ENCODE measurements at regions not wholly inside any gene's neighbourhood (a gene's known extent, or its start where the extent isn't known, plus 50 kb on each side); places are given as distances from the start of the nearest gene placed in this dataset.
A peak's percentile ranks its signal among the peaks of the same experiment; 100 is the strongest.

DNA sequence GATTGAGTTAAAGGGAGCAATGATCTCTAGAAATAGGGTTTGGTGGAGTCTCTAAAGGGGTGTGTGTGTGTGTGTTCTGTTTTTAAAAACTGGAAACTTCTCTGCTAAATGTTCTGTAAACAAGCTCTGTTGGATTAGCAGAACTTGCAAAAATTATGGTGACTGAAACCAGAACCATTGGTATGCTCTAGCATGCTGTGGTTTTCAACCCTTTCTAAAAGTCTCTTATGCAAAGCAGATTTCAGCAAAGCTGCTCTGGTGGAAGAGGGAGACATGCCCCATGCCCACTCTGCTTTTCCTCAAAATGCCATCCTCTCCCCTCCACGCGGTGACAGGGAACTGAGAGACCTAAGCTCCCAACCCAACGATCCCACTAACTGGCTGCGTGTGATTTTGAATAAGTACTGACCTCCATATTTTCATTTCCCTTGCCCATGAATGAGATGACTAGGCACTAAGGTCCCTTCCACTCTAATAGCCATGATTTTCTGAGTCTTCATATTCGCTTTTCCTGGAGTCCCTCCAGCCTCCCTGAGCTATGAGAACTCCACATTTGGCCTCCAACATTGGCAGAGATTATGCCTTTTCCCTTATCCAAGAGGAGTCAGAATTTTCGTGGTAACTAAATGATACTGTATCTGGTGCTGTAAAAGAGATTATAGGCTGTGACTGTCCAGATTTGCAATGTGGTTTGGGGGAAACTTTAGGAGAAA lies 117.3 kb upstream of the PALS2 start:
- no peaks in the 10 kb centered on the region for H3K27me3 ChIP-seq (replicated peaks; ENCODE audit: control insufficient read depth, insufficient read depth, low read length)
- no peaks in the 10 kb centered on the region for H3K36me3 ChIP-seq (ENCODE audit: control insufficient read depth, insufficient read depth, low read length)
- no peak overlapping the region for H3K4me3 ChIP-seq (replicated peaks; ENCODE audit: low read depth, low read length)
- TF ChIP-seq, protein P1, sequence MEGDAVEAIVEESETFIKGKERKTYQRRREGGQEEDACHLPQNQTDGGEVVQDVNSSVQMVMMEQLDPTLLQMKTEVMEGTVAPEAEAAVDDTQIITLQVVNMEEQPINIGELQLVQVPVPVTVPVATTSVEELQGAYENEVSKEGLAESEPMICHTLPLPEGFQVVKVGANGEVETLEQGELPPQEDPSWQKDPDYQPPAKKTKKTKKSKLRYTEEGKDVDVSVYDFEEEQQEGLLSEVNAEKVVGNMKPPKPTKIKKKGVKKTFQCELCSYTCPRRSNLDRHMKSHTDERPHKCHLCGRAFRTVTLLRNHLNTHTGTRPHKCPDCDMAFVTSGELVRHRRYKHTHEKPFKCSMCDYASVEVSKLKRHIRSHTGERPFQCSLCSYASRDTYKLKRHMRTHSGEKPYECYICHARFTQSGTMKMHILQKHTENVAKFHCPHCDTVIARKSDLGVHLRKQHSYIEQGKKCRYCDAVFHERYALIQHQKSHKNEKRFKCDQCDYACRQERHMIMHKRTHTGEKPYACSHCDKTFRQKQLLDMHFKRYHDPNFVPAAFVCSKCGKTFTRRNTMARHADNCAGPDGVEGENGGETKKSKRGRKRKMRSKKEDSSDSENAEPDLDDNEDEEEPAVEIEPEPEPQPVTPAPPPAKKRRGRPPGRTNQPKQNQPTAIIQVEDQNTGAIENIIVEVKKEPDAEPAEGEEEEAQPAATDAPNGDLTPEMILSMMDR (IDR thresholded peaks at IDR 0.05; ENCODE audit: insufficient read depth, low read length, poor library complexity, severe bottlenecking) = no peak
- DNase-seq (ENCODE audit: extremely low read depth, insufficient read length) = peak; percentile 21

DNA sequence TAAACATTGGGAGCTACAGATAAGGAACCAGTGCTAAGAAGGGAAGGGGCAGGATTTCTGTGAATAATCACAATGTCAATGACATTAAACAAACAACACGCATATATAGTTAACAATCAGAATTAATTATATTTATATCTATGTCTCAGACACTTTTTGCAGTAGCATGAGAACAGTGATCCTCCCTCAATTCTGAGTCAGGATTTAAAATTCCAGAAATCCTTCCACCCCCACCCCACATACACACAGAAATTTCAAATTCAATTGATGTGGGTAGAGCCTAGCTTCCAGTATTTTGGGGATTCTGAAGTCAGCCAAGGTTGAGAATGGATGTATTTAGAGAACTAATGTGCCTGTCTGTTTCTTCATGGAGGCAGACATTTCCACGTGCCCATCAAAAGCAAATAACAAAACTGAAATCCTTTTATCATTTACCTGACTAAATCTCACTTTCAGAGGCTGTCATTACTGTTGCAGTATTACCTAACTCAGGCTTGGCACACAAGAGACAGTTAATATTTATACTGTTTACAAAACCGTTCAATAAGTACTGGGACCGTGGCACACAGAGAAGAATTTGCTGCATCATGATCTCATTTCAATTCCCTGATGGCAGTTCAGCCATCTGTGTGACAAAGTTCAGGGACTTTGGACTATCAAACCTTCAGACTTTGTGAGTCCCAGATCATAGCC lies 116.6 kb upstream of the PALS2 start:
- DNase-seq (ENCODE audit: extremely low read depth, insufficient read length) = no peak
- H3K27me3 ChIP-seq (replicated peaks; ENCODE audit: control insufficient read depth, insufficient read depth, low read length) = no peaks in the 10 kb centered on the region

DNA sequence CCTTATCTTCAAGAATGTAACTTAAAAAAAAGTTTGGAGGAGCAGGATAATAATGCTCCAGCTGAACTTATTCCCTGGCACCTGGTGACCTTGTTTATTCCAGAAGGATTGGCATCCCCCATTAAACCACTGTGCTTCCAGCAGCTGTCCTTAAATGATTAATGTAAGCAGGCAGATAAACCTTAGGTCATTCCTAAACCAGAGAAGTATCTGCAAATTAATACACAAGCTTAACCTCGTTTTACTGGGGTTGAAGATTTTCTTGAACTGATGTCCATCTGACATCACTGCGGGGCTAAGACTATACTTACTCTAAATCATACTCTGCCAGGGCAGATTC lies 116.1 kb upstream of the PALS2 start:
- H3K27me3 ChIP-seq (replicated peaks; ENCODE audit: control insufficient read depth, insufficient read depth, low read length) = no peaks in the 10 kb centered on the region
- no peak overlapping the region for H3K4me3 ChIP-seq (replicated peaks; ENCODE audit: low read depth, low read length)
- TF ChIP-seq, protein P1 (IDR thresholded peaks at IDR 0.05; ENCODE audit: insufficient read depth, low read length, poor library complexity, severe bottlenecking) = no peak
- no peaks in the 10 kb centered on the region for H3K36me3 ChIP-seq (ENCODE audit: control insufficient read depth, insufficient read depth, low read length)
- no peak for DNase-seq (ENCODE audit: extremely low read depth, insufficient read length)

More for the DNA sequence above, 116.6 kb upstream of the PALS2 start:
- H3K36me3 ChIP-seq (ENCODE audit: control insufficient read depth, insufficient read depth, low read length) = no peaks in the 10 kb centered on the region
- TF ChIP-seq, protein P1 (IDR thresholded peaks at IDR 0.05; ENCODE audit: insufficient read depth, low read length, poor library complexity, severe bottlenecking) = no peak
- no peak overlapping the region for H3K4me3 ChIP-seq (replicated peaks; ENCODE audit: low read depth, low read length)

DNA sequence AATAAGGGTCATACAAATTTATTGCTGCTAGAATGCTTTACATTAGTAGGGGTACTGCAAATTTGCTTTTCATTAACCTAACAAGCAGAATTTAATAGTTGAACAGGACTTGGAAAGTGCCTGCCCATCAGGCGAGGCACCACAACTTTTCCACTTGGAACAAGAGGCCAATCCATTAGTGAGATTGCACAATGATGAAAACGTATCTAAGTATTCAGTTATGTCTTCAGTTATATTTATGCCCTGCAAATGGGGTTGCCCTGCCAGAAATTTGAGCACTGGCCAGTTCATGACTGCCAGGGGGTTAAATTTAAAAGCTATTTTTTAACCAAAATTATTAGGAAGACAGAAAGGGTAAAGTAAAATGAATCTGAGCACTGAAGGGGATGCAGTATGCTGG lies 111.1 kb upstream of the PALS2 start:
- Histone ChIP-seq H3K27me3 (replicated peaks; ENCODE audit: control insufficient read depth, insufficient read depth, low read length) (no peaks in the 10 kb centered on the region), H3K4me3 (replicated peaks; ENCODE audit: low read depth, low read length) (no peak overlapping the region), H3K36me3 (ENCODE audit: control insufficient read depth, insufficient read depth, low read length) (no peaks in the 10 kb centered on the region)
- TF ChIP-seq, protein P1 (IDR thresholded peaks at IDR 0.05; ENCODE audit: insufficient read depth, low read length, poor library complexity, severe bottlenecking) = no peak
- no peak for DNase-seq (ENCODE audit: extremely low read depth, insufficient read length)

DNA sequence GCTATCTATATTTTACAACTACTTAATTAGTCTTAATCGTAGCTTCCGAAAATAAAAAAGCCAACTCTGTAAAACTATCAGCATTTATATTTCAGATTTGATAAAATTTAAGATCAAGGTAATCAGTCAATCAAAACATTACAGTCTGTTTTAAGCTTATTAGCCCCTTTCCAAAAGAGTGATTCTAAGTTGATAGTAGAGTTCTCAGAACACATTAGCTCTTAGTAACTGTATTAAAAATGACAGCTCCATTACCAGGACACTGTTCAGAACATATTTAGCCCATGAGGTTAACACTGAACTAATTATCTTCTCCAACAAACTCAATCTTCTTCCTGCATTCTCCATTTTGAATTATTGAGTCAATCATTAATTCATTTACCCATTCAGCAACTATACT lies 110.3 kb upstream of the PALS2 start:
- Histone ChIP-seq H3K4me3 (replicated peaks; ENCODE audit: low read depth, low read length) (no peak overlapping the region), H3K36me3 (ENCODE audit: control insufficient read depth, insufficient read depth, low read length) (no peaks in the 10 kb centered on the region), H3K27me3 (replicated peaks; ENCODE audit: control insufficient read depth, insufficient read depth, low read length) (no peaks in the 10 kb centered on the region)
- no peak for DNase-seq (ENCODE audit: extremely low read depth, insufficient read length)
- TF ChIP-seq, protein P1 (IDR thresholded peaks at IDR 0.05; ENCODE audit: insufficient read depth, low read length, poor library complexity, severe bottlenecking) = no peak

Measured in GM06990 (cell line).